ENCODE measurements at regions not wholly inside any gene's neighbourhood (a gene's known extent, or its start where the extent isn't known, plus 50 kb on each side); places are given as distances from the start of the nearest gene placed in this dataset.

- Histone ChIP-seq H3K4me3 (ENCODE audit: low read length) (no peak overlapping the region), H3K36me3 (ENCODE audit: control insufficient read depth, insufficient read depth, low read length) (no peaks in the 10 kb centered on the region), H3K9me3 (ENCODE audit: control insufficient read depth, insufficient read depth, low read length) (no peaks in the 10 kb centered on the region), H3K27ac (ENCODE audit: low read length) (no peak overlapping the region), H3K4me1 (ENCODE audit: control insufficient read depth, insufficient read depth, low read length) (peaks cover 2% of the 10 kb centered on the region; the same call in 1 of the 2 replicates), H3K27me3 (ENCODE audit: control insufficient read depth, insufficient read depth, low read length) (no peaks in the 10 kb centered on the region)
- no peak for DNase-seq (ENCODE audit: low read depth, low spot score)
Measured at GRCh38 chr11:113570906-113571305, 95.7 kb upstream of the DRD2 start.

- H3K9me3 ChIP-seq (ENCODE audit: control insufficient read depth, insufficient read depth, low read length), result no peaks in the 10 kb centered on the region
- no CpG with 5 or more reads among the region's 3 CpGs for WGBS (ENCODE audit: insufficient coverage, insufficient read length)
- no peak overlapping the region for H3K27ac ChIP-seq (ENCODE audit: low read length)
- H3K4me3 ChIP-seq (ENCODE audit: low read length), result no peak overlapping the region
- H3K27me3 ChIP-seq (ENCODE audit: control insufficient read depth, insufficient read depth, low read length), result no peaks in the 10 kb centered on the region
- no peak for DNase-seq (ENCODE audit: low read depth, low spot score)
- H3K4me1 ChIP-seq (ENCODE audit: control insufficient read depth, insufficient read depth, low read length), result peaks cover 2% of the 10 kb centered on the region; the same call in 1 of the 2 replicates
- no peaks in the 10 kb centered on the region for H3K36me3 ChIP-seq (ENCODE audit: control insufficient read depth, insufficient read depth, low read length)
Measured at GRCh38 chr11:113569391-113569790, 94.2 kb upstream of the DRD2 start.

GRCh38 chr11:113568566-113568965 is 93.4 kb upstream of the DRD2 start:
- no peak overlapping the region for H3K4me3 ChIP-seq (ENCODE audit: low read length)
- H3K36me3 ChIP-seq (ENCODE audit: control insufficient read depth, insufficient read depth, low read length), result no peaks in the 10 kb centered on the region
- H3K9me3 ChIP-seq (ENCODE audit: control insufficient read depth, insufficient read depth, low read length), result no peaks in the 10 kb centered on the region
- DNase-seq (ENCODE audit: low read depth, low spot score), result no peak
- no CpG with 5 or more reads among the region's 4 CpGs for WGBS (ENCODE audit: insufficient coverage, insufficient read length)
- no peak overlapping the region for H3K27ac ChIP-seq (ENCODE audit: low read length)
- no peaks in the 10 kb centered on the region for H3K27me3 ChIP-seq (ENCODE audit: control insufficient read depth, insufficient read depth, low read length)
- peaks cover 2% of the 10 kb centered on the region; the same call in 1 of the 2 replicates for H3K4me1 ChIP-seq (ENCODE audit: control insufficient read depth, insufficient read depth, low read length)

- Histone ChIP-seq H3K4me3 (ENCODE audit: low read length) (no peak overlapping the region), H3K4me1 (ENCODE audit: control insufficient read depth, insufficient read depth, low read length) (peaks cover 2% of the 10 kb centered on the region; the same call in 1 of the 2 replicates), H3K27ac (ENCODE audit: low read length) (no peak overlapping the region), H3K36me3 (ENCODE audit: control insufficient read depth, insufficient read depth, low read length) (no peaks in the 10 kb centered on the region), H3K9me3 (ENCODE audit: control insufficient read depth, insufficient read depth, low read length) (no peaks in the 10 kb centered on the region), H3K27me3 (ENCODE audit: control insufficient read depth, insufficient read depth, low read length) (no peaks in the 10 kb centered on the region)
- DNase-seq (ENCODE audit: low read depth, low spot score), result no peak
- WGBS (ENCODE audit: insufficient coverage, insufficient read length), result no CpG with 5 or more reads among the region's 11 CpGs
Measured at GRCh38 chr11:113567867-113568544, 92.8 kb upstream of the DRD2 start.

GRCh38 chr11:113567097-113567496 is 91.9 kb upstream of the DRD2 start:
- WGBS (ENCODE audit: insufficient coverage, insufficient read length), result no CpG with 5 or more reads among the region's 7 CpGs
- H3K27me3 ChIP-seq (ENCODE audit: control insufficient read depth, insufficient read depth, low read length), result no peaks in the 10 kb centered on the region
- DNase-seq (ENCODE audit: low read depth, low spot score), result no peak
- H3K9me3 ChIP-seq (ENCODE audit: control insufficient read depth, insufficient read depth, low read length), result no peaks in the 10 kb centered on the region
- H3K27ac ChIP-seq (ENCODE audit: low read length), result no peak overlapping the region
- H3K4me1 ChIP-seq (ENCODE audit: control insufficient read depth, insufficient read depth, low read length), result peaks cover 4% of the 10 kb centered on the region; the same call in 1 of the 2 replicates
- no peaks in the 10 kb centered on the region for H3K36me3 ChIP-seq (ENCODE audit: control insufficient read depth, insufficient read depth, low read length)
- H3K4me3 ChIP-seq (ENCODE audit: low read length), result no peak overlapping the region

GRCh38 chr11:113564527-113565130 is 89.4 kb upstream of the DRD2 start:
- WGBS (ENCODE audit: insufficient coverage, insufficient read length), result no CpG with 5 or more reads among the region's 4 CpGs
- no peak overlapping the region for H3K4me3 ChIP-seq (ENCODE audit: low read length)

GRCh38 chr11:113563766-113564526 is 88.7 kb upstream of the DRD2 start:
- no peaks in the 10 kb centered on the region for H3K9me3 ChIP-seq (ENCODE audit: control insufficient read depth, insufficient read depth, low read length)
- H3K27ac ChIP-seq (ENCODE audit: low read length), result no peak overlapping the region
- WGBS (ENCODE audit: insufficient coverage, insufficient read length), result no CpG with 5 or more reads among the region's 3 CpGs
- H3K27me3 ChIP-seq (ENCODE audit: control insufficient read depth, insufficient read depth, low read length), result no peaks in the 10 kb centered on the region
- no peaks in the 10 kb centered on the region for H3K36me3 ChIP-seq (ENCODE audit: control insufficient read depth, insufficient read depth, low read length)
- no peak for DNase-seq (ENCODE audit: low read depth, low spot score)
- H3K4me1 ChIP-seq (ENCODE audit: control insufficient read depth, insufficient read depth, low read length), result peaks cover 6% of the 10 kb centered on the region; the same call in 1 of the 2 replicates
- no peak overlapping the region for H3K4me3 ChIP-seq (ENCODE audit: low read length)

More at GRCh38 chr11:113564527-113565130, 89.4 kb upstream of the DRD2 start:
- DNase-seq (ENCODE audit: low read depth, low spot score), result no peak
- Histone ChIP-seq H3K27ac (ENCODE audit: low read length) (no peak overlapping the region), H3K9me3 (ENCODE audit: control insufficient read depth, insufficient read depth, low read length) (no peaks in the 10 kb centered on the region), H3K4me1 (ENCODE audit: control insufficient read depth, insufficient read depth, low read length) (peaks cover 6% of the 10 kb centered on the region; the same call in 1 of the 2 replicates), H3K36me3 (ENCODE audit: control insufficient read depth, insufficient read depth, low read length) (no peaks in the 10 kb centered on the region), H3K27me3 (ENCODE audit: control insufficient read depth, insufficient read depth, low read length) (no peaks in the 10 kb centered on the region)

- Histone ChIP-seq H3K27me3 (ENCODE audit: control insufficient read depth, insufficient read depth, low read length) (no peaks in the 10 kb centered on the region), H3K4me1 (ENCODE audit: control insufficient read depth, insufficient read depth, low read length) (peaks cover 4% of the 10 kb centered on the region; the same call in 1 of the 2 replicates), H3K9me3 (ENCODE audit: control insufficient read depth, insufficient read depth, low read length) (no peaks in the 10 kb centered on the region), H3K4me3 (ENCODE audit: low read length) (no peak overlapping the region), H3K36me3 (ENCODE audit: control insufficient read depth, insufficient read depth, low read length) (no peaks in the 10 kb centered on the region), H3K27ac (ENCODE audit: low read length) (no peak overlapping the region)
- DNase-seq (ENCODE audit: low read depth, low spot score), result no peak
- no CpG with 5 or more reads among the region's 9 CpGs for WGBS (ENCODE audit: insufficient coverage, insufficient read length)
Measured at GRCh38 chr11:113562981-113563461, 87.8 kb upstream of the DRD2 start.

GRCh38 chr11:113562576-113562975 is 87.4 kb upstream of the DRD2 start:
- no peak overlapping the region for H3K4me3 ChIP-seq (ENCODE audit: low read length)
- no peaks in the 10 kb centered on the region for H3K9me3 ChIP-seq (ENCODE audit: control insufficient read depth, insufficient read depth, low read length)
- H3K36me3 ChIP-seq (ENCODE audit: control insufficient read depth, insufficient read depth, low read length), result no peaks in the 10 kb centered on the region
- no peak overlapping the region for H3K27ac ChIP-seq (ENCODE audit: low read length)
- DNase-seq (ENCODE audit: low read depth, low spot score), result no peak
- H3K27me3 ChIP-seq (ENCODE audit: control insufficient read depth, insufficient read depth, low read length), result no peaks in the 10 kb centered on the region
- H3K4me1 ChIP-seq (ENCODE audit: control insufficient read depth, insufficient read depth, low read length), result 0 out of 2 replicates have a peak, but pooled peaks cover 3% of the 10 kb centered on the region

GRCh38 chr11:113557926-113558325 is 82.7 kb upstream of the DRD2 start:
- H3K4me3 ChIP-seq (ENCODE audit: low read length), result no peak overlapping the region
- H3K9me3 ChIP-seq (ENCODE audit: control insufficient read depth, insufficient read depth, low read length), result no peaks in the 10 kb centered on the region
- no peaks in the 10 kb centered on the region for H3K36me3 ChIP-seq (ENCODE audit: control insufficient read depth, insufficient read depth, low read length)
- no peaks in the 10 kb centered on the region for H3K27me3 ChIP-seq (ENCODE audit: control insufficient read depth, insufficient read depth, low read length)
- H3K4me1 ChIP-seq (ENCODE audit: control insufficient read depth, insufficient read depth, low read length), result peaks cover 6% of the 10 kb centered on the region; the same call in 1 of the 2 replicates
- WGBS (ENCODE audit: insufficient coverage, insufficient read length), result no CpG with 5 or more reads among the region's 4 CpGs
- H3K27ac ChIP-seq (ENCODE audit: low read length), result no peak overlapping the region
- no peak for DNase-seq (ENCODE audit: low read depth, low spot score)
